Epithelial cell of esophagus (primary cell): ENCODE measurements at regions not wholly inside any gene's neighbourhood (a gene's known extent, or its start where the extent isn't known, plus 50 kb on each side); places are given as distances from the start of the nearest gene placed in this dataset.

ENCODE experiments used
- DNase-seq: peaks from one replicate; pipeline ENCODE4 v3.0.0; 2010; ENCODE audit warnings: low read depth
- H3K4me3 ChIP-seq: 2 replicates; pipeline ENCODE4 v1.5.1; 2011; ENCODE audit warnings: mild to moderate bottlenecking, low read length, control low read depth
- CTCF ChIP-seq: IDR thresholded peaks from 2 replicates; pipeline ENCODE4 v1.5.1; 2011; ENCODE audit warnings: low read depth, mild to moderate bottlenecking, low read length, control low read depth, inconsistent platforms; ENCODE audit not compliant: insufficient read depth; ENCODE audit errors: missing control alignments

GRCh38 chr20:22904386-22904785 lies 130.7 kb upstream of the SSTR4 start:
- no peak overlapping the region for H3K4me3 ChIP-seq
- TF ChIP-seq CTCF = no peak
- DNase-seq = no peak

GRCh38 chr20:22904905-22905304 lies 130.2 kb upstream of the SSTR4 start:
- H3K4me3 ChIP-seq = no peak overlapping the region
- DNase-seq = no peak
- no peak for TF ChIP-seq CTCF

- no peak for TF ChIP-seq CTCF
- no peak for DNase-seq
Observed at GRCh38 chr20:22905658-22906057, 129.5 kb upstream of the SSTR4 start.

GRCh38 chr20:22908437-22908836 lies 126.7 kb upstream of the SSTR4 start:
- no peak for TF ChIP-seq CTCF
- no peak for DNase-seq
- H3K4me3 ChIP-seq = no peak overlapping the region

More at GRCh38 chr20:22905658-22906057, 129.5 kb upstream of the SSTR4 start:
- H3K4me3 ChIP-seq = no peak overlapping the region

GRCh38 chr20:22908944-22909343 lies 126.2 kb upstream of the SSTR4 start:
- TF ChIP-seq CTCF = no peak
- DNase-seq = no peak
- no peak overlapping the region for H3K4me3 ChIP-seq

GRCh38 chr20:22909436-22909835 lies 125.7 kb upstream of the SSTR4 start:
- no peak for DNase-seq
- no peak overlapping the region for H3K4me3 ChIP-seq
- no peak for TF ChIP-seq CTCF

- no peak for DNase-seq
- TF ChIP-seq CTCF = no peak
- H3K4me3 ChIP-seq = no peak overlapping the region
Observed at GRCh38 chr20:22910287-22910852, 124.7 kb upstream of the SSTR4 start.
